GM19468 (cell line): ENCODE measurements at regions not wholly inside any gene's neighbourhood (a gene's known extent, or its start where the extent isn't known, plus 50 kb on each side); places are given as distances from the start of the nearest gene placed in this dataset.

Source experiments
- ATAC-seq: cut with Tn5 transposase; IDR thresholded peaks from one replicate; pipeline ENCODE4 v1.9.1; 2021; ENCODE audit warnings: mild to moderate bottlenecking, moderate library complexity, moderate number of reproducible peaks; ENCODE audit not compliant: unreplicated experiment; ENCODE audit errors: extremely low read depth

GRCh38 chr12:116453631-116454030 lies 105.5 kb upstream of the MAP1LC3B2 start:
- ATAC-seq, result no peak

GRCh38 chr12:116454076-116454475 lies 105.1 kb upstream of the MAP1LC3B2 start:
- no peak for ATAC-seq

GRCh38 chr12:116454950-116455447 lies 104.2 kb upstream of the MAP1LC3B2 start:
- ATAC-seq, result no peak

- no peak for ATAC-seq
These were observed 103.4 kb upstream of the MAP1LC3B2 start for GRCh38 chr12:116455540-116456329.

- no peak for ATAC-seq
These were observed 102.7 kb upstream of the MAP1LC3B2 start for GRCh38 chr12:116456330-116457082.

- ATAC-seq, result no peak
These were observed 100.7 kb upstream of the MAP1LC3B2 start for GRCh38 chr12:116458492-116458891.

- no peak for ATAC-seq
These were observed 99.9 kb upstream of the MAP1LC3B2 start for GRCh38 chr12:116459011-116459875.

- no peak for ATAC-seq
These were observed 99.1 kb upstream of the MAP1LC3B2 start for GRCh38 chr12:116459916-116460663.

- no peak for ATAC-seq
These were observed 98.1 kb upstream of the MAP1LC3B2 start for GRCh38 chr12:116461060-116461459.

GRCh38 chr12:116463366-116463765 lies 95.8 kb upstream of the MAP1LC3B2 start:
- ATAC-seq, result no peak

GRCh38 chr12:116465407-116465806 lies 93.8 kb upstream of the MAP1LC3B2 start:
- ATAC-seq, result no peak

GRCh38 chr12:116465856-116466255 lies 93.3 kb upstream of the MAP1LC3B2 start:
- no peak for ATAC-seq

- no peak for ATAC-seq
These were observed 92.6 kb upstream of the MAP1LC3B2 start for GRCh38 chr12:116466536-116466935.

- no peak for ATAC-seq
These were observed 89.8 kb upstream of the MAP1LC3B2 start for GRCh38 chr12:116469344-116469743.

GRCh38 chr12:116471544-116471943 lies 87.6 kb upstream of the MAP1LC3B2 start:
- ATAC-seq, result no peak

- ATAC-seq, result no peak
These were observed 87.0 kb upstream of the MAP1LC3B2 start for GRCh38 chr12:116472193-116472592.

- no peak for ATAC-seq
These were observed 85.8 kb upstream of the MAP1LC3B2 start for GRCh38 chr12:116473416-116473815.

- no peak for ATAC-seq
These were observed 84.8 kb upstream of the MAP1LC3B2 start for GRCh38 chr12:116474331-116474730.

- ATAC-seq, result no peak
These were observed 84.3 kb upstream of the MAP1LC3B2 start for GRCh38 chr12:116474899-116475298.
